HL-60/S4 treated with retinoic acid at 250 ng/mL for 4 days and 3 days (cell line): ENCODE measurements at regions not wholly inside any gene's neighbourhood (a gene's known extent, or its start where the extent isn't known, plus 50 kb on each side); places are given as distances from the start of the nearest gene placed in this dataset.
"Not testable (repeated sequence)": the region's sequence is repeated elsewhere in the genome, so short reads cannot be mapped to it uniquely, and the experiment has no call there.

Experiments used
- in situ Hi-C: fragments of 300-500 bp; cut with MboI; formaldehyde crosslinking; loops from 2 replicates; pipeline ENCODE4 v1.7.0; 2022; ENCODE audit warnings: low sequenced_read_pairs

- in situ Hi-C loops: no loop called here
These were observed 110.4 kb upstream of the ATXN3L start for GRCh38 chrX:13430136-13430827.

- in situ Hi-C loops: no loop called here
These were observed 108.4 kb upstream of the ATXN3L start for GRCh38 chrX:13428053-13428786.

GRCh38 chrX:13427441-13428052, 107.7 kb upstream of the ATXN3L start:
- in situ Hi-C loops: no loop called here

GRCh38 chrX:13420545-13421183, 100.8 kb upstream of the ATXN3L start:
- in situ Hi-C loops: no loop called here

- in situ Hi-C loops: no loop called here
These were observed 100.1 kb upstream of the ATXN3L start for GRCh38 chrX:13419918-13420317.

- in situ Hi-C loops: no loop called here
These were observed 99.4 kb upstream of the ATXN3L start for GRCh38 chrX:13419276-13419675.

- in situ Hi-C loops: no loop called here
These were observed 98.6 kb upstream of the ATXN3L start for GRCh38 chrX:13418126-13419097.

- in situ Hi-C loops: no loop called here
These were observed 95.7 kb upstream of the ATXN3L start for GRCh38 chrX:13415509-13415908.

GRCh38 chrX:13414006-13414647, 94.3 kb upstream of the ATXN3L start:
- in situ Hi-C loops: no loop called here

GRCh38 chrX:13412208-13412600, 92.4 kb upstream of the ATXN3L start:
- in situ Hi-C loops: no loop called here

GRCh38 chrX:13411496-13412207, 91.8 kb upstream of the ATXN3L start:
- in situ Hi-C loops: no loop called here

- in situ Hi-C loops: not testable (repeated sequence)
These were observed 88.7 kb upstream of the ATXN3L start for GRCh38 chrX:13408599-13408998.

GRCh38 chrX:13404777-13405176, 84.9 kb upstream of the ATXN3L start:
- in situ Hi-C loops: not testable (repeated sequence)

- in situ Hi-C loops: no loop called here
These were observed 84.5 kb upstream of the ATXN3L start for GRCh38 chrX:13404364-13404763.

GRCh38 chrX:13401724-13402123, 81.9 kb upstream of the ATXN3L start:
- in situ Hi-C loops: no loop called here

GRCh38 chrX:13398839-13399238, 79.0 kb upstream of the ATXN3L start:
- in situ Hi-C loops: no loop called here

GRCh38 chrX:13397878-13398818, 78.3 kb upstream of the ATXN3L start:
- in situ Hi-C loops: no loop called here

GRCh38 chrX:13396924-13397323, 77.1 kb upstream of the ATXN3L start:
- in situ Hi-C loops: no loop called here
